WI38 (cell line): ENCODE measurements at regions not wholly inside any gene's neighbourhood (a gene's known extent, or its start where the extent isn't known, plus 50 kb on each side); places are given as distances from the start of the nearest gene placed in this dataset.

ENCODE experiments used
- H3K4me3 ChIP-seq: 2 replicates; pipeline ENCODE4 v1.5.1; 2011; ENCODE audit warnings: low read depth, mild to moderate bottlenecking, control low read depth, low read length
- CTCF ChIP-seq: IDR thresholded peaks from 2 replicates; pipeline ENCODE4 v1.5.1; 2012; ENCODE audit warnings: low read depth, mild to moderate bottlenecking, control low read depth, low read length

- H3K4me3 ChIP-seq = no peak overlapping the region
- no peak for TF ChIP-seq CTCF
Observed at GRCh38 chr22:25437414-25438160, 126.9 kb upstream of the GRK3 start.

DNA sequence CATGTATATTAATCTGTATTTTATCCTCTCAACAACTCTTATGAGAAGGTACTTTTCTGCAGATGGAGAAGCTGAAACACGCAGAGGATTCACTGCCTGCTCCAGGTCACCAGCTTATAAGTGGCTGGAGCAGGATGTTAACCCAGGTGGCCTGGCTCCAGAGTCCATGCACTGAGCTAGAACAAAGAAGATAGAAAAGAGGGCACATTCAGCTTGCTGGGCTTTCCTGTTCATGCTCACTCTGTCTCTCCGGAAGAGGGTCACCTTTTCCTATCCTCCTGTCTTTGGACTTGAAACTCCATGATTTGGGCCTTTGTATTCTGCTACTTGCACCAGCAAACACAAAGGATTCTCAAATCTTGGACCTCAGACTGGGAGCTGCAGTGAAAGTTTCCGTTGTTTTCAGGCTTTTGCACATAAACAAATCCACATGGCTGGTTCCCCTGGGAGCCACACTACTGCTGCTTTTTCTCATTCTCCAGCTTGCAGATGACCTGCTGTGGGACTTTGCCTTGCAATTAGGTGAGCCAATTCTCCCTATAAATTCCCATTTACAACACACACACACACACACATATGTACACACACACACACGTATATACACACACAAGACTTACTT is 117.3 kb upstream of the GRK3 start:
- TF ChIP-seq CTCF = no peak
- H3K4me3 ChIP-seq = no peak overlapping the region

- peak; percentile 90 for TF ChIP-seq CTCF
- H3K4me3 ChIP-seq = peak overlapping the region; percentile 96
Observed at GRCh38 chr22:25447686-25448434, 116.6 kb upstream of the GRK3 start.

GRCh38 chr22:25448435-25449051 is 115.9 kb upstream of the GRK3 start:
- TF ChIP-seq CTCF = no peak
- H3K4me3 ChIP-seq = peak overlapping the region; percentile 96

DNA sequence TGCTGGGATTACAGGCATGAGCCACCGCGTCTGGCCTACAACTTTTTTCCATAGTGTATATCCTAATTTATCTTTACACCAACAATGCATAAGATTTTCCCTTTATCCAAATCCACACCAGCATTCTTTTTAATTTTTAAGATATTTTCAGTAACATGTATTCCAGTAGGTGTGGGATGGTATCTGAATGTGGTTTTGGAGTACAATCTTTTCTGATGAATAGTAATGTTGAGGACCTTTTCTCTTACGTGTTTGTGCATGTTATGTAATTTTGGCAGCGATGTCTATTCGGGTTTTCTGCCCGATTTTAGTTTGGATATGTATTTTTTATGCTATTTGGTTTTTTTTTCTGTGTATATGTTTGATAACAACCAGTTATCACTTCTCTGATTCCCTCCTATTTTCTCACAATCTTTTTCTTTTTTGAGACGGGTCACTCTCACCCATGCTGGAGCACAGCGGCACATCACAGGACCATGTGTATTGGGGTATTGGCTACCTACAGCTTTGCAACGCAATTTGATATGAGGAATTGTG is 114.6 kb upstream of the GRK3 start:
- no peak for TF ChIP-seq CTCF
- H3K4me3 ChIP-seq = peak overlapping the region; percentile 96

DNA sequence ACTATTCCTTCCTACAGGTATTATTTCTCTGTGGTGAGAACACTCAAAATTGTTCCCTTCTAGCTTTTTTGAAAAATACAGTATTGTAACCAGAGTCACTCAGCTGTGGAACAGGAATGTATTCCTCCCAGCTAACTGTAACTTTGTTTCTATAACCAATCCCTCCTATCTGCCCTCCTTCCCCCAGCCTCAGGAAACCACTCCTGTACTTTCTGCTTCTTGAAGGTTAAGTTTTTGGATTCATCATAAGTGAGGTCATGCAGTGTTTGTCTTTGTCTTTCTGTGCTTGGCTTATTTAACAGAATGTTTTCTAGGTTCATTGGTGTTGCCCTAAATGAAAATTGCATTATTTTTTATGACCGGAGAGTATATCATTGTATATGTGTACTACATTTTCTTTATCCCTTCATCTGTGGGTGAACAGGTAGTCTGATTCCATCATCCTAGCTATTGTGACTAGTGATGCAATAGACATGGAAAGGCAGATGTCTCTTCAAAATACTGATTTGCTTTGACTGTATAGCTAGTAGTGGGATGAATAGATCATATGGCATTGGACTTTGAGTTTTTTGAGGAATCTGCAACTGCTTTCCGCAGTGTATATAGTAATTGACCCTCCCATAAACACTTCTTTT is 112.9 kb upstream of the GRK3 start:
- H3K4me3 ChIP-seq = no peak overlapping the region
- no peak for TF ChIP-seq CTCF
